ENCODE measurements at regions not wholly inside any gene's neighbourhood (a gene's known extent, or its start where the extent isn't known, plus 50 kb on each side); places are given as distances from the start of the nearest gene placed in this dataset.

DNA sequence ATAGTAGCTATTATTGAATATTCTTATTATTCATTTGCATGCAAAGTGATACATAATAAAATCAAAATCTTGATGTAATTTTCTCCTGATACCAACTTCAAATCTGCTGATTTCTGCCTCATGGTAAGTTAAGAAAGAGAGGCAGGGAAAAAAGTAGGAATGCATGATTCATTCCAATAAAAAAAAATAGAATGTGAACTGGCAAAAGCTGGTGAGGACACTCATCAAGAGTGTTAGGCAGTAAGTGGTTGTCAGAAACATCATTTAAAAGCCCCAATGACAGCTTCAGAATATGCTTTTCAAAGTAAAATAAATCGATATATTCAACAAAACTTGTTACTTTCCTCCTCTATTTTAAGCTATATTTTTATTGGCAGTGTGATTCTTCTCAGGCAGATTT is 979.1 kb downstream of the TECRL start:
- H3K4me1 ChIP-seq (ENCODE audit: insufficient read depth, low read length, poor library complexity, severe bottlenecking) = no peaks in the 10 kb centered on the region
- no peak overlapping the region for H2AFZ ChIP-seq (ENCODE audit: low read length)
- BruUV-seq (replicated peaks) = no TSS peak
- POLR2A ChIA-PET = no interaction called here
- H3K79me2 ChIP-seq (ENCODE audit: insufficient read depth, low read depth, low read length) = no peaks in the 10 kb centered on the region
- intact Hi-C loops (cut with micrococcal nuclease; ENCODE audit: unreplicated experiment) = no loop called here
- no peak overlapping the region for H3K4me3 ChIP-seq (ENCODE audit: low read depth, low read length, poor library complexity, severe bottlenecking)
- no peaks in the 10 kb centered on the region for H3K36me3 ChIP-seq (ENCODE audit: insufficient read depth, low read length)
- CTCF ChIA-PET (ENCODE audit: unreplicated experiment) = no interaction called here
- no peak overlapping the region for H3K4me2 ChIP-seq (ENCODE audit: low read length)
- no peak overlapping the region for H3K27ac ChIP-seq (ENCODE audit: low read depth, low read length, poor library complexity, severe bottlenecking)
- H4K20me1 ChIP-seq (ENCODE audit: insufficient read depth, low read length) = no peaks in the 10 kb centered on the region
- 0 out of 2 replicates have a peak, but pooled peaks cover 7% of the 10 kb centered on the region for H3K9me3 ChIP-seq (ENCODE audit: low read length)
- no peaks in the 10 kb centered on the region for H3K9me2 ChIP-seq (ENCODE audit: insufficient read depth, low read length)
- DNase-seq (ENCODE audit: low spot score) = no peak
- no peak for TF ChIP-seq EZH2phosphoT487 (IDR thresholded peaks at IDR 0.05; ENCODE audit: borderline replicate concordance, low read depth, low read length)
- TF ChIP-seq, protein P1, sequence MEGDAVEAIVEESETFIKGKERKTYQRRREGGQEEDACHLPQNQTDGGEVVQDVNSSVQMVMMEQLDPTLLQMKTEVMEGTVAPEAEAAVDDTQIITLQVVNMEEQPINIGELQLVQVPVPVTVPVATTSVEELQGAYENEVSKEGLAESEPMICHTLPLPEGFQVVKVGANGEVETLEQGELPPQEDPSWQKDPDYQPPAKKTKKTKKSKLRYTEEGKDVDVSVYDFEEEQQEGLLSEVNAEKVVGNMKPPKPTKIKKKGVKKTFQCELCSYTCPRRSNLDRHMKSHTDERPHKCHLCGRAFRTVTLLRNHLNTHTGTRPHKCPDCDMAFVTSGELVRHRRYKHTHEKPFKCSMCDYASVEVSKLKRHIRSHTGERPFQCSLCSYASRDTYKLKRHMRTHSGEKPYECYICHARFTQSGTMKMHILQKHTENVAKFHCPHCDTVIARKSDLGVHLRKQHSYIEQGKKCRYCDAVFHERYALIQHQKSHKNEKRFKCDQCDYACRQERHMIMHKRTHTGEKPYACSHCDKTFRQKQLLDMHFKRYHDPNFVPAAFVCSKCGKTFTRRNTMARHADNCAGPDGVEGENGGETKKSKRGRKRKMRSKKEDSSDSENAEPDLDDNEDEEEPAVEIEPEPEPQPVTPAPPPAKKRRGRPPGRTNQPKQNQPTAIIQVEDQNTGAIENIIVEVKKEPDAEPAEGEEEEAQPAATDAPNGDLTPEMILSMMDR (conservative IDR thresholded peaks at IDR 0.05; ENCODE audit: low read length) = no peak

DNA sequence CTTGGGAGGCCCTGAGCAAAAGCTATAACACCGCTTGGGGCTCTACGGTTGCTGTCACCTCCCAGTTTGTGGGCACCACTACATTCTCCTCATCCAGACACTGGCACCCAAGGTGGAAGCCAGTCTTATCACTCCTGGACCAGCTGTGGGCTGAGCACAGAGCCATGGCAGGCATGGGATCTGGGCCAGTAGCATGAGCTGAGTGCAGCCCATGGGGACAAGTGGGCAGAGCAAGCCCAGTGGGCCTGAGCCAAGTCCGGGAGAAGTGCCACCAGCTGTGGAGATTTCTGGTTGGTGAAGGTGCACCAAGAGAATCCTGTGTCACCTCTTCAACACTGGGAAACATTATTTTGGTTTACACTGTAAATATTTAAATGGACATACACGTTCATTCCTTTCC is 1013.0 kb downstream of the TECRL start:
- DNase-seq (ENCODE audit: low spot score) = no peak
- Histone ChIP-seq H4K20me1 (ENCODE audit: insufficient read depth, low read length) (no peaks in the 10 kb centered on the region), H2AFZ (ENCODE audit: low read length) (no peak overlapping the region), H3K36me3 (ENCODE audit: insufficient read depth, low read length) (no peaks in the 10 kb centered on the region), H3K4me3 (ENCODE audit: low read depth, low read length, poor library complexity, severe bottlenecking) (no peak overlapping the region), H3K79me2 (ENCODE audit: insufficient read depth, low read depth, low read length) (no peaks in the 10 kb centered on the region), H3K4me2 (ENCODE audit: low read length) (no peak overlapping the region), H3K27ac (ENCODE audit: low read depth, low read length, poor library complexity, severe bottlenecking) (no peak overlapping the region), H3K9me3 (ENCODE audit: low read length) (no peaks in the 10 kb centered on the region), H3K4me1 (ENCODE audit: insufficient read depth, low read length, poor library complexity, severe bottlenecking) (no peaks in the 10 kb centered on the region), H3K9me2 (ENCODE audit: insufficient read depth, low read length) (no peaks in the 10 kb centered on the region)
- CTCF ChIA-PET (ENCODE audit: unreplicated experiment) = no interaction called here
- TF ChIP-seq, protein P1 (conservative IDR thresholded peaks at IDR 0.05; ENCODE audit: low read length) = no peak
- TF ChIP-seq EZH2phosphoT487 (IDR thresholded peaks at IDR 0.05; ENCODE audit: borderline replicate concordance, low read depth, low read length) = no peak
- intact Hi-C loops (cut with micrococcal nuclease; ENCODE audit: unreplicated experiment) = no loop called here
- BruUV-seq (replicated peaks) = no TSS peak
- POLR2A ChIA-PET = no interaction called here

DNA sequence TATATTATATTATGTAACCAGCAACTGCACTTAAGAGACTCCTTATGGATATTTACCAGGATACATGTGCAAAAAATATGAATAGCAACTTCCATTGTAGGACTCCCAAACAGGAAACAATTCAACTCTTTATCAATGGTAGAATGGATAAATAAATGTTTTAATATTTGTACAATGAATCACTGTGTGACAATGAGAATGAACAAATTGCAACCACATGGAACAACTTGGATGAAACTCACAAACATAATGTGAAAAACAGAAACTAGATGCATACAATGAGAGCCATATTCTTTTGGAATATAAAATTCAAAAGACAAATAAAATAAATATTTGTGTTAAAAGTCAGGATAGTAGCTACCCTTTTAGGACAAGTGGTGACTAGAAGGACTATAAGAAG is 1015.7 kb downstream of the TECRL start:
- intact Hi-C loops (cut with micrococcal nuclease; ENCODE audit: unreplicated experiment) = no loop called here
- no peaks in the 10 kb centered on the region for H3K79me2 ChIP-seq (ENCODE audit: insufficient read depth, low read depth, low read length)
- no peaks in the 10 kb centered on the region for H3K9me3 ChIP-seq (ENCODE audit: low read length)
- ChIA-PET POLR2A (no interaction called here), CTCF (ENCODE audit: unreplicated experiment) (no interaction called here)
- no peak overlapping the region for H3K4me2 ChIP-seq (ENCODE audit: low read length)
- BruUV-seq (replicated peaks) = no TSS peak
- no peaks in the 10 kb centered on the region for H3K36me3 ChIP-seq (ENCODE audit: insufficient read depth, low read length)
- no peaks in the 10 kb centered on the region for H4K20me1 ChIP-seq (ENCODE audit: insufficient read depth, low read length)
- H3K9me2 ChIP-seq (ENCODE audit: insufficient read depth, low read length) = no peaks in the 10 kb centered on the region
- no peak for DNase-seq (ENCODE audit: low spot score)
- no peaks in the 10 kb centered on the region for H3K4me1 ChIP-seq (ENCODE audit: insufficient read depth, low read length, poor library complexity, severe bottlenecking)
- no peak overlapping the region for H3K27ac ChIP-seq (ENCODE audit: low read depth, low read length, poor library complexity, severe bottlenecking)
- no peak overlapping the region for H3K4me3 ChIP-seq (ENCODE audit: low read depth, low read length, poor library complexity, severe bottlenecking)
- TF ChIP-seq, protein P1 (conservative IDR thresholded peaks at IDR 0.05; ENCODE audit: low read length) = no peak
- TF ChIP-seq EZH2phosphoT487 (IDR thresholded peaks at IDR 0.05; ENCODE audit: borderline replicate concordance, low read depth, low read length) = no peak
- H2AFZ ChIP-seq (ENCODE audit: low read length) = no peak overlapping the region

Data from OCI-LY7 (cell line).